GM21360 (cell line): ENCODE measurements at regions not wholly inside any gene's neighbourhood (a gene's known extent, or its start where the extent isn't known, plus 50 kb on each side); places are given as distances from the start of the nearest gene placed in this dataset.

Experiments
- ATAC-seq: cut with Tn5 transposase; IDR thresholded peaks from one replicate; pipeline ENCODE4 v1.9.1; 2021; ENCODE audit warnings: mild to moderate bottlenecking, moderate library complexity; ENCODE audit not compliant: unreplicated experiment

- no peak for ATAC-seq
Observed at GRCh38 chr10:131424836-131425491, 113.4 kb upstream of the TCERG1L start.

GRCh38 chr10:131425752-131426533, 114.4 kb upstream of the TCERG1L start:
- no peak for ATAC-seq

- no peak for ATAC-seq
Observed at GRCh38 chr10:131426534-131426898, 115.0 kb upstream of the TCERG1L start.

- no peak for ATAC-seq
Observed at GRCh38 chr10:131427281-131427680, 115.8 kb upstream of the TCERG1L start.

GRCh38 chr10:131427901-131428300, 116.4 kb upstream of the TCERG1L start:
- ATAC-seq: no peak

GRCh38 chr10:131429141-131429540, 117.6 kb upstream of the TCERG1L start:
- ATAC-seq: no peak

- no peak for ATAC-seq
Observed at GRCh38 chr10:131429942-131430341, 118.4 kb upstream of the TCERG1L start.

GRCh38 chr10:131430716-131431412, 119.3 kb upstream of the TCERG1L start:
- no peak for ATAC-seq

- no peak for ATAC-seq
Observed at GRCh38 chr10:131431533-131431932, 120.0 kb upstream of the TCERG1L start.

GRCh38 chr10:131431978-131432690, 120.6 kb upstream of the TCERG1L start:
- no peak for ATAC-seq

- no peak for ATAC-seq
Observed at GRCh38 chr10:131433568-131433967, 122.0 kb upstream of the TCERG1L start.

- ATAC-seq: no peak
Observed at GRCh38 chr10:131435232-131435631, 123.7 kb upstream of the TCERG1L start.

- ATAC-seq: no peak
Observed at GRCh38 chr10:131435760-131436457, 124.4 kb upstream of the TCERG1L start.

GRCh38 chr10:131436458-131436857, 124.9 kb upstream of the TCERG1L start:
- no peak for ATAC-seq

GRCh38 chr10:131437556-131438475, 126.3 kb upstream of the TCERG1L start:
- ATAC-seq: no peak

- no peak for ATAC-seq
Observed at GRCh38 chr10:131438665-131439064, 127.1 kb upstream of the TCERG1L start.

GRCh38 chr10:131439705-131440104, 128.2 kb upstream of the TCERG1L start:
- no peak for ATAC-seq

- no peak for ATAC-seq
Observed at GRCh38 chr10:131440405-131441360, 129.2 kb upstream of the TCERG1L start.
